NT2/D1 (cell line): ENCODE measurements at regions not wholly inside any gene's neighbourhood (a gene's known extent, or its start where the extent isn't known, plus 50 kb on each side); places are given as distances from the start of the nearest gene placed in this dataset.

Experiments used
- DNase-seq: peaks from one replicate; pipeline ENCODE4 v3.0.0-alpha.2; 2011; ENCODE audit warnings: low read depth, low spot score
- H3K27me3 ChIP-seq: 2 replicates; pipeline ENCODE4 v1.6.0; 2011; ENCODE audit warnings: mild to moderate bottlenecking; ENCODE audit not compliant: insufficient read length, insufficient read depth
- H3K36me3 ChIP-seq: 2 replicates; pipeline ENCODE4 v1.6.1; 2011; ENCODE audit warnings: mild to moderate bottlenecking, low read length, mixed read lengths; ENCODE audit not compliant: insufficient read depth, insufficient read length
- H3K4me1 ChIP-seq: 2 replicates; pipeline ENCODE4 v1.5.1; 2011; ENCODE audit not compliant: insufficient read depth, insufficient read length
- H3K4me3 ChIP-seq: 2 replicates; pipeline ENCODE4 v1.5.1; 2011; ENCODE audit warnings: low read depth; ENCODE audit not compliant: insufficient read length
- H3K9ac ChIP-seq: 2 replicates; pipeline ENCODE4 v1.6.0; 2011; ENCODE audit warnings: low read depth; ENCODE audit not compliant: insufficient read length
- H3K9me3 ChIP-seq: 2 replicates; pipeline ENCODE4 v1.5.1; 2011; ENCODE audit warnings: mild to moderate bottlenecking, low read length; ENCODE audit not compliant: insufficient read depth
- SUZ12 ChIP-seq: IDR thresholded peaks from 2 replicates; pipeline ENCODE4 v1.6.1; 2011; ENCODE audit not compliant: insufficient read length, insufficient read depth; ENCODE audit errors: extremely low read depth
- YY1 ChIP-seq: IDR thresholded peaks from 2 replicates; pipeline ENCODE4 v1.6.1; 2011; ENCODE audit not compliant: insufficient read length, insufficient read depth
- ZNF274 ChIP-seq: IDR thresholded peaks from 2 replicates; pipeline ENCODE4 v1.6.1; 2011; ENCODE audit warnings: mild to moderate bottlenecking, low read depth, low read length

- peak; percentile 11 for DNase-seq
- Histone ChIP-seq H3K36me3 (no peaks in the 10 kb centered on the region), H3K9ac (no peak overlapping the region), H3K4me1 (no peaks in the 10 kb centered on the region), H3K27me3 (no peaks in the 10 kb centered on the region), H3K4me3 (no peak overlapping the region), H3K9me3 (no peaks in the 10 kb centered on the region)
- no peak for TF ChIP-seq YY1
- no peak for TF ChIP-seq ZNF274
- no peak for TF ChIP-seq SUZ12
These were observed 204.7 kb downstream of the ADRA2A start for GRCh38 chr10:111281516-111281915.

GRCh38 chr10:111289461-111289860 lies 212.6 kb downstream of the ADRA2A start:
- no peaks in the 10 kb centered on the region for H3K4me1 ChIP-seq
- no peaks in the 10 kb centered on the region for H3K9me3 ChIP-seq
- no peaks in the 10 kb centered on the region for H3K27me3 ChIP-seq
- H3K36me3 ChIP-seq = no peaks in the 10 kb centered on the region
- TF ChIP-seq SUZ12 (no peak), ZNF274 (no peak), YY1 (no peak)
- H3K4me3 ChIP-seq = no peak overlapping the region
- no peak overlapping the region for H3K9ac ChIP-seq
- DNase-seq = no peak

GRCh38 chr10:111290649-111291048 lies 213.8 kb downstream of the ADRA2A start:
- H3K4me3 ChIP-seq = no peak overlapping the region
- H3K27me3 ChIP-seq = no peaks in the 10 kb centered on the region
- no peaks in the 10 kb centered on the region for H3K9me3 ChIP-seq
- H3K9ac ChIP-seq = no peak overlapping the region
- no peak for DNase-seq
- no peaks in the 10 kb centered on the region for H3K36me3 ChIP-seq
- TF ChIP-seq YY1 = no peak
- no peak for TF ChIP-seq SUZ12
- TF ChIP-seq ZNF274 = no peak
- no peaks in the 10 kb centered on the region for H3K4me1 ChIP-seq

- no peak overlapping the region for H3K4me3 ChIP-seq
- H3K36me3 ChIP-seq = no peaks in the 10 kb centered on the region
- H3K9ac ChIP-seq = no peak overlapping the region
- H3K27me3 ChIP-seq = no peaks in the 10 kb centered on the region
- DNase-seq = no peak
- H3K9me3 ChIP-seq = no peaks in the 10 kb centered on the region
- H3K4me1 ChIP-seq = no peaks in the 10 kb centered on the region
- TF ChIP-seq YY1 (no peak), ZNF274 (no peak), SUZ12 (no peak)
These were observed 219.0 kb downstream of the ADRA2A start for GRCh38 chr10:111295788-111296187.

DNA sequence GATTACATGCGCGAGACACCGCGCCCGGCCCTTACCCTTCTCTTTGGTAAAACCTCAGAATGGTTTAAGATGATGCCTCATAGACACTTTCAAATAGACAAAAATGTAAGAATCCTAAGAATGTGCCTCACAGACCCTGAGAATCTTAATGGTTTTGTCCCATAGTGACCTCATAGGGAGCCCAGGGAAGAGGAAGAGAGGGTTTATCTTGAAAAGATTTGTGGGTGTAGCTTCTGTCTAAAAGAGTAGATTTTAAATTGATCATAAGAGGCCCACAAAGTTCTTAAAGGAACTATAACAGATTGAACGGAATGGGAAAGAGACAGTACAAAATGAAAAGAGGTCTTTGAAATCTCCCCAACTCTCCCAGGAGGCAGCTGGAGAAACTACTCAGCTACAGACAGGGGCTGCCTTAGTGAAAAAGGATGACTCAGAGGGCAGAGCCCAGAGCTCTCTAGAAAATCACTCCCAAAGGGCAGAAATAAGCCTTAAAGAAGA lies 220.6 kb downstream of the ADRA2A start:
- Histone ChIP-seq H3K4me1 (no peaks in the 10 kb centered on the region), H3K9ac (no peak overlapping the region), H3K36me3 (no peaks in the 10 kb centered on the region), H3K4me3 (no peak overlapping the region), H3K9me3 (no peaks in the 10 kb centered on the region), H3K27me3 (no peaks in the 10 kb centered on the region)
- DNase-seq = peak; percentile 35
- no peak for TF ChIP-seq YY1
- TF ChIP-seq SUZ12 = no peak
- no peak for TF ChIP-seq ZNF274

GRCh38 chr10:111298031-111298430 lies 221.2 kb downstream of the ADRA2A start:
- H3K4me3 ChIP-seq = no peak overlapping the region
- no peak overlapping the region for H3K9ac ChIP-seq
- no peaks in the 10 kb centered on the region for H3K9me3 ChIP-seq
- TF ChIP-seq ZNF274 = no peak
- no peak for TF ChIP-seq YY1
- no peak for TF ChIP-seq SUZ12
- H3K36me3 ChIP-seq = no peaks in the 10 kb centered on the region
- H3K27me3 ChIP-seq = no peaks in the 10 kb centered on the region
- no peaks in the 10 kb centered on the region for H3K4me1 ChIP-seq
- DNase-seq = no peak

DNA sequence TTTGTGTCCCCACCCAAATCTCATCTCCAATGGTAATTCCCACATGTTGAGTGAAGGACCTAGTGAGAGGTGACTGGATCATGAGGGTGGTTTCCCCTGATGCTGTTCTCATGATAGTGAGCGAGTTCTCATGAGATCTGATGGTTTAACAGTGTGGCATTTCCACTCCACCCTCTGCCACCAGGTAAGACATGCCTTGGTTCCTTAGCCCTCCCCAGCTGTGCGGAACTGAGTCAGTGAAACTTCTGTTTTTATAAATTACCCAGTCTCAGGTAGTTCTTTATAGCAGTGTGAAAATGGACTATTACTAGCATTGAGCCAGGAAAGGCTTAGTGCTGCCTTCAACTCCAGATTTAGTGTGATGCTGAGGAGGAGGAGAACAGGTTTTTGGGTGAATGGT lies 222.2 kb downstream of the ADRA2A start:
- Histone ChIP-seq H3K27me3 (no peaks in the 10 kb centered on the region), H3K4me1 (no peaks in the 10 kb centered on the region), H3K4me3 (no peak overlapping the region), H3K9me3 (no peaks in the 10 kb centered on the region), H3K36me3 (no peaks in the 10 kb centered on the region), H3K9ac (no peak overlapping the region)
- TF ChIP-seq ZNF274 (no peak), SUZ12 (no peak)
- DNase-seq = no peak

- Histone ChIP-seq H3K36me3 (no peaks in the 10 kb centered on the region), H3K9ac (no peak overlapping the region), H3K9me3 (no peaks in the 10 kb centered on the region), H3K27me3 (no peaks in the 10 kb centered on the region), H3K4me3 (no peak overlapping the region), H3K4me1 (no peaks in the 10 kb centered on the region)
- DNase-seq = no peak
- TF ChIP-seq SUZ12 = no peak
These were observed 227.1 kb downstream of the ADRA2A start for GRCh38 chr10:111303887-111304286.
